ENCODE measurements at regions not wholly inside any gene's neighbourhood (a gene's known extent, or its start where the extent isn't known, plus 50 kb on each side); places are given as distances from the start of the nearest gene placed in this dataset.
"Not testable (repeated sequence)": the region's sequence is repeated elsewhere in the genome, so short reads cannot be mapped to it uniquely, and the experiment has no call there.

- DNase-seq = no peak
Measured at GRCh38 chr15:36185438-36185837, 394.0 kb upstream of the CDIN1 start.

GRCh38 chr15:36185845-36186244 lies 393.6 kb upstream of the CDIN1 start:
- no peak for DNase-seq

GRCh38 chr15:36186376-36186775 lies 393.1 kb upstream of the CDIN1 start:
- DNase-seq = no peak

- DNase-seq = no peak
Measured at GRCh38 chr15:36191459-36191858, 388.0 kb upstream of the CDIN1 start.

- not testable (repeated sequence) for DNase-seq
Measured at GRCh38 chr15:36195361-36196007, 383.9 kb upstream of the CDIN1 start.

- DNase-seq = no peak
Measured at GRCh38 chr15:36208868-36209582, 370.4 kb upstream of the CDIN1 start.

GRCh38 chr15:36210426-36210825 lies 369.0 kb upstream of the CDIN1 start:
- DNase-seq = no peak

GRCh38 chr15:36218322-36218721 lies 361.1 kb upstream of the CDIN1 start:
- DNase-seq = no peak

GRCh38 chr15:36218991-36219390 lies 360.4 kb upstream of the CDIN1 start:
- DNase-seq = no peak

GRCh38 chr15:36221992-36222391 lies 357.4 kb upstream of the CDIN1 start:
- DNase-seq = no peak

- DNase-seq = no peak
Measured at GRCh38 chr15:36230776-36231175, 348.6 kb upstream of the CDIN1 start.

GRCh38 chr15:36232491-36232890 lies 346.9 kb upstream of the CDIN1 start:
- DNase-seq = no peak

GRCh38 chr15:36234743-36235142 lies 344.7 kb upstream of the CDIN1 start:
- no peak for DNase-seq

- DNase-seq = no peak
Measured at GRCh38 chr15:36235173-36235572, 344.3 kb upstream of the CDIN1 start.

GRCh38 chr15:36239509-36239908 lies 339.9 kb upstream of the CDIN1 start:
- DNase-seq = no peak

- DNase-seq = no peak
Measured at GRCh38 chr15:36251450-36251849, 328.0 kb upstream of the CDIN1 start.

- no peak for DNase-seq
Measured at GRCh38 chr15:36252146-36252711, 327.2 kb upstream of the CDIN1 start.

GRCh38 chr15:36254426-36254825 lies 325.0 kb upstream of the CDIN1 start:
- DNase-seq = no peak

- no peak for DNase-seq
Measured at GRCh38 chr15:36256404-36256807, 323.0 kb upstream of the CDIN1 start.

- no peak for DNase-seq
Measured at GRCh38 chr15:36263666-36264065, 315.8 kb upstream of the CDIN1 start.

GRCh38 chr15:36265422-36265821 lies 314.0 kb upstream of the CDIN1 start:
- no peak for DNase-seq

GRCh38 chr15:36271048-36271447 lies 308.4 kb upstream of the CDIN1 start:
- no peak for DNase-seq

- no peak for DNase-seq
Measured at GRCh38 chr15:36275656-36276055, 303.8 kb upstream of the CDIN1 start.

GRCh38 chr15:36278219-36278618 lies 301.2 kb upstream of the CDIN1 start:
- DNase-seq = no peak
